SK-N-MC (cell line): ENCODE measurements at regions not wholly inside any gene's neighbourhood (a gene's known extent, or its start where the extent isn't known, plus 50 kb on each side); places are given as distances from the start of the nearest gene placed in this dataset.

Experiments
- EZH2 ChIP-seq: fragments of 200-600 bp; sonication (generic); IDR thresholded peaks from one replicate; pipeline ENCODE4 v1.6.1; 2017; ENCODE audit warnings: antibody characterized with exemption
- POLR2AphosphoS5 ChIP-seq: IDR thresholded peaks from 2 replicates; pipeline ENCODE4 v1.6.1; 2012; ENCODE audit warnings: mild to moderate bottlenecking, low read depth, low read length, borderline replicate concordance

- no peak for TF ChIP-seq EZH2
- peak; percentile 61; the same call in 1 of the 2 replicates for TF ChIP-seq POLR2AphosphoS5
Measured at GRCh38 chr4:164482758-164483157, 271.2 kb upstream of the SMIM31 start.
